Suppressor macrophage treated with lipopolysaccharide for 4 hours (primary cell): ENCODE measurements at regions not wholly inside any gene's neighbourhood (a gene's known extent, or its start where the extent isn't known, plus 50 kb on each side); places are given as distances from the start of the nearest gene placed in this dataset.
"Not testable (repeated sequence)": the region's sequence is repeated elsewhere in the genome, so short reads cannot be mapped to it uniquely, and the experiment has no call there.

Source experiments
- DNase-seq: peaks from one replicate; pipeline ENCODE4 v3.0.0-alpha.2; 2020

- no peak for DNase-seq
Measured at GRCh38 chr4:13990596-13991589, 363.4 kb upstream of the BOD1L1 start.

GRCh38 chr4:13992041-13992440, 364.5 kb upstream of the BOD1L1 start:
- no peak for DNase-seq

- DNase-seq = no peak
Measured at GRCh38 chr4:13992975-13993520, 365.5 kb upstream of the BOD1L1 start.

GRCh38 chr4:13994016-13994415, 366.5 kb upstream of the BOD1L1 start:
- no peak for DNase-seq

GRCh38 chr4:13998850-13999445, 371.4 kb upstream of the BOD1L1 start:
- no peak for DNase-seq

- DNase-seq = no peak
Measured at GRCh38 chr4:14000091-14000814, 372.7 kb upstream of the BOD1L1 start.

GRCh38 chr4:14002331-14002730, 374.8 kb upstream of the BOD1L1 start:
- DNase-seq = not testable (repeated sequence)

- peak; percentile 50 for DNase-seq
Measured at GRCh38 chr4:14008494-14008893, 381.0 kb upstream of the BOD1L1 start.

GRCh38 chr4:14018191-14018853, 390.8 kb upstream of the BOD1L1 start:
- no peak for DNase-seq

- DNase-seq = peak; percentile 13
Measured at GRCh38 chr4:14022456-14022855, 394.9 kb upstream of the BOD1L1 start.

GRCh38 chr4:14023036-14023435, 395.5 kb upstream of the BOD1L1 start:
- DNase-seq = no peak

GRCh38 chr4:14023896-14024295, 396.4 kb upstream of the BOD1L1 start:
- no peak for DNase-seq

GRCh38 chr4:14025111-14025510, 397.6 kb upstream of the BOD1L1 start:
- DNase-seq = peak; percentile 23

GRCh38 chr4:14025891-14026290, 398.4 kb upstream of the BOD1L1 start:
- DNase-seq = no peak

GRCh38 chr4:14028862-14029261, 401.3 kb upstream of the BOD1L1 start:
- DNase-seq = no peak

- DNase-seq = no peak
Measured at GRCh38 chr4:14035076-14035475, 407.6 kb upstream of the BOD1L1 start.

GRCh38 chr4:14043203-14043602, 415.7 kb upstream of the BOD1L1 start:
- DNase-seq = no peak

GRCh38 chr4:14046642-14047041, 419.1 kb upstream of the BOD1L1 start:
- no peak for DNase-seq

GRCh38 chr4:14047840-14048239, 420.3 kb upstream of the BOD1L1 start:
- DNase-seq = no peak

- DNase-seq = no peak
Measured at GRCh38 chr4:14049946-14050345, 422.4 kb upstream of the BOD1L1 start.

- DNase-seq = no peak
Measured at GRCh38 chr4:14053291-14053690, 425.8 kb upstream of the BOD1L1 start.

GRCh38 chr4:14054391-14054790, 426.9 kb upstream of the BOD1L1 start:
- no peak for DNase-seq

- DNase-seq = no peak
Measured at GRCh38 chr4:14059006-14059405, 431.5 kb upstream of the BOD1L1 start.
